Natural killer cell (primary cell): ENCODE measurements at regions not wholly inside any gene's neighbourhood (a gene's known extent, or its start where the extent isn't known, plus 50 kb on each side); places are given as distances from the start of the nearest gene placed in this dataset.

Source experiments
- ATAC-seq, 3 donors: fragments of 150-1000 bp in 2 of 3; fragments of 200-7000 bp in 1 of 3; cut with Tn5 transposase; 1 replicate in 1 of 3; 2 replicates in 2 of 3; pipeline ENCODE4 v1.10.0; 2021; ENCODE audit warnings: mild to moderate bottlenecking in 2 of 3, moderate library complexity in 2 of 3
- DNase-seq, 2 donors: peaks; one replicate each; pipeline versions ENCODE4 v3.0.0 to v3.0.0-alpha.2; 2013 to 2021; ENCODE audit warnings: mixed read lengths in 1 of 2
- H3K27ac ChIP-seq: one replicate; pipeline ENCODE4 v1.5.1; 2013; ENCODE audit warnings: mild to moderate bottlenecking, low read length
- H3K27me3 ChIP-seq: one replicate; pipeline ENCODE4 v1.6.1; 2013; ENCODE audit warnings: low read length; ENCODE audit not compliant: control insufficient read depth, insufficient read depth
- H3K36me3 ChIP-seq: one replicate; pipeline ENCODE4 v1.6.1; 2013; ENCODE audit warnings: low read length; ENCODE audit not compliant: control insufficient read depth, insufficient read depth
- H3K4me1 ChIP-seq: one replicate; pipeline ENCODE4 v1.6.1; 2013; ENCODE audit warnings: low read length; ENCODE audit not compliant: control insufficient read depth, insufficient read depth
- H3K4me3 ChIP-seq: one replicate; pipeline ENCODE4 v1.5.1; 2013; ENCODE audit warnings: low read length
- H3K9me3 ChIP-seq: one replicate; pipeline ENCODE4 v1.6.1; 2013; ENCODE audit warnings: low read length; ENCODE audit not compliant: control insufficient read depth, insufficient read depth
- H3K27ac Mint-ChIP-seq, 2 donors: one replicate each; pipeline ENCODE4 v1.8.0; 2022; ENCODE audit warnings: mild to moderate bottlenecking in 2 of 2, mixed read lengths in 2 of 2, moderate library complexity in 1 of 2
- H3K27me3 Mint-ChIP-seq, 2 donors: one replicate each; pipeline ENCODE4 v1.8.0; 2022; ENCODE audit warnings: low read depth in 2 of 2, mixed read lengths in 2 of 2
- H3K36me3 Mint-ChIP-seq: one replicate; pipeline ENCODE4 v1.8.0; 2022; ENCODE audit warnings: mixed read lengths
- H3K4me1 Mint-ChIP-seq, 2 donors: one replicate each; pipeline ENCODE4 v1.8.0; 2022; ENCODE audit warnings: mixed read lengths in 2 of 2
- H3K4me3 Mint-ChIP-seq: one replicate; pipeline ENCODE4 v1.8.0; 2022; ENCODE audit warnings: mild to moderate bottlenecking, moderate library complexity, mixed read lengths
- H3K9me3 Mint-ChIP-seq, 2 donors: one replicate each; pipeline ENCODE4 v1.8.0; 2022; ENCODE audit warnings: mixed read lengths in 2 of 2
- WGBS: methylation state at CpG from one replicate; pipeline ENCODE4 v1.1.7; 2013; ENCODE audit warnings: missing lambda C conversion rate; ENCODE audit not compliant: insufficient coverage; 5-methylcytosine and 5-hydroxymethylcytosine counted together
- intact Hi-C: fragments of 100-400 bp; cut with micrococcal nuclease; formaldehyde crosslinking; loops from one replicate; pipeline ENCODE4 v1.14.2; 2022
- TF ChIP-seq, protein P1 (sequence below): fragments of 200-600 bp; IDR thresholded peaks from one replicate; pipeline ENCODE4 v1.8.0; 2022; ENCODE audit warnings: antibody characterized with exemption

DNA sequence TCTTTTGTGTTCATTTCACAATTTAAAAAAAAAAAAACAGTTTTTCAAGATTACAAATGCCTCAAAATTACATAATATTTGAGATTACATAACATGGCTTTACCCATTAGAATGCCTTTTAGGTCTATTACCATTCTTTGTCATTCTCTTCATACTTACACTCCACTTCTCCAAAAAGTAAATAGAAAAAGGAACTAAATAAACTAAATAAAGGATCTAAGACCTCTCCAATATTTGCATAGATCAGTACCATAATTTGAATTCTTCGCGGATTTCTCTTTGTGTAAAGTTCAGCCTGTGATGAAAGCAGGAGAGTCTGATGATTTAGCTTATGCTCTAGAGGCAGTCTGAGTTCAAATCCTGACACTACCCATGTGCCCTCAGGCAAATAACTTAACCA lies 56.4 kb upstream of the C1GALT1 start:
- DNase-seq = no peak

DNA sequence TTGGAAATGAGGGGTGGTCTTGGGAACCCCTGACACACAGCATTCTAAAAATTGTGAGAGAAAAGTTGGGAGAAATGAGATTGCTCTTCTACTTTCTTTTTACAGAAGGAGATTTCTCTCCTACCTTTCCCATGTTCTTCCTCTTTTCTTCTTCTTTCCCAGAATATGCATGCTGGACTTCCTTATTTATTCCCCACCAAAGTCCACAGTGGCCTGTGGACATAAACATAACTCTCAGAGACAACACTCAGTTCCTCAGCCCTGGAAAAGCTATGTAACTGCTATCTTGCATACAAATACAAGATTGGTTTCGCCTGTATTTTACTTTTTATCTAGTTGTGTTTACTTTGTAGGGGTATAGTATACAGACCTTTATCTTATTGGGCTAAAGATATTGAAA lies 54.6 kb upstream of the C1GALT1 start:
- Histone ChIP-seq H3K9me3 (no peaks in the 10 kb centered on the region), H3K4me1 (no peaks in the 10 kb centered on the region), H3K27ac (no peak overlapping the region), H3K36me3 (no peaks in the 10 kb centered on the region), H3K27me3 (no peaks in the 10 kb centered on the region), H3K4me3 (no peak overlapping the region)
- intact Hi-C loops = no loop called here
- H3K36me3 Mint-ChIP-seq = no peaks in the 10 kb centered on the region
- no CpG with 5 or more reads among the region's 1 CpG for WGBS
- H3K27me3 Mint-ChIP-seq = peaks cover 0 to 3% of the 10 kb centered on the region in 2 donors
- H3K9me3 Mint-ChIP-seq = no peaks in the 10 kb centered on the region
- H3K27ac Mint-ChIP-seq = no peak overlapping the region
- DNase-seq (no peak), ATAC-seq (no peak)
- H3K4me3 Mint-ChIP-seq = no peak overlapping the region
- TF ChIP-seq, protein P1, sequence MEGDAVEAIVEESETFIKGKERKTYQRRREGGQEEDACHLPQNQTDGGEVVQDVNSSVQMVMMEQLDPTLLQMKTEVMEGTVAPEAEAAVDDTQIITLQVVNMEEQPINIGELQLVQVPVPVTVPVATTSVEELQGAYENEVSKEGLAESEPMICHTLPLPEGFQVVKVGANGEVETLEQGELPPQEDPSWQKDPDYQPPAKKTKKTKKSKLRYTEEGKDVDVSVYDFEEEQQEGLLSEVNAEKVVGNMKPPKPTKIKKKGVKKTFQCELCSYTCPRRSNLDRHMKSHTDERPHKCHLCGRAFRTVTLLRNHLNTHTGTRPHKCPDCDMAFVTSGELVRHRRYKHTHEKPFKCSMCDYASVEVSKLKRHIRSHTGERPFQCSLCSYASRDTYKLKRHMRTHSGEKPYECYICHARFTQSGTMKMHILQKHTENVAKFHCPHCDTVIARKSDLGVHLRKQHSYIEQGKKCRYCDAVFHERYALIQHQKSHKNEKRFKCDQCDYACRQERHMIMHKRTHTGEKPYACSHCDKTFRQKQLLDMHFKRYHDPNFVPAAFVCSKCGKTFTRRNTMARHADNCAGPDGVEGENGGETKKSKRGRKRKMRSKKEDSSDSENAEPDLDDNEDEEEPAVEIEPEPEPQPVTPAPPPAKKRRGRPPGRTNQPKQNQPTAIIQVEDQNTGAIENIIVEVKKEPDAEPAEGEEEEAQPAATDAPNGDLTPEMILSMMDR = no peak
- no peaks in the 10 kb centered on the region for H3K4me1 Mint-ChIP-seq

More for the DNA sequence above, 56.4 kb upstream of the C1GALT1 start:
- Histone ChIP-seq H3K27me3 (no peaks in the 10 kb centered on the region), H3K27ac (no peak overlapping the region), H3K36me3 (no peaks in the 10 kb centered on the region), H3K4me3 (no peak overlapping the region), H3K4me1 (no peaks in the 10 kb centered on the region), H3K9me3 (no peaks in the 10 kb centered on the region)
- H3K27me3 Mint-ChIP-seq = peaks cover 0 to 3% of the 10 kb centered on the region in 2 donors
- no peak overlapping the region for H3K27ac Mint-ChIP-seq
- H3K9me3 Mint-ChIP-seq = no peaks in the 10 kb centered on the region
- intact Hi-C loops = no loop called here
- TF ChIP-seq, protein P1 = no peak
- no peaks in the 10 kb centered on the region for H3K4me1 Mint-ChIP-seq
- WGBS = no CpG with 5 or more reads among the region's 2 CpGs
- H3K4me3 Mint-ChIP-seq = no peak overlapping the region
- no peak for ATAC-seq
- H3K36me3 Mint-ChIP-seq = no peaks in the 10 kb centered on the region

DNA sequence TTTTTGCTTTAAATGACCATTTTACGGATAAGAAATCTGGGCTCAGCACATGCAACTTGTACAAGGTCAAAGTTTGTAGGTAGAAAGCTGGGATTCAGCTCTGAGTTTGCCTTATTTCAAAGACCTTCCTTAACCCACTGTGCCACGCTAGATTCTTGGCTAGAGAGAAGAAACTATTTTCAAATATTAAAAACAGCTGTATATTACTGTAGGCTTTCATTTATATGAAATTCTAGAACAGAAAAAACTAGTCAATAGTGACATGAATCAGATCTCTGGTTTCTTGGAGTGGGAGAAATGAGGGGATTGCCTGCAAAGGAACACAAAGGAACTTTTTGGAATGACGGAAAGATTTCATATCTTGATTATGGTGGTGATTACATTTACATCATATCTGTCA lies 53.0 kb upstream of the C1GALT1 start:
- Mint-ChIP-seq H3K36me3 (no peaks in the 10 kb centered on the region), H3K9me3 (no peaks in the 10 kb centered on the region), H3K4me1 (no peaks in the 10 kb centered on the region), H3K4me3 (no peak overlapping the region), H3K27me3 (peaks cover 0 to under 1% of the 10 kb centered on the region in 2 donors), H3K27ac (no peak overlapping the region)
- ATAC-seq (no peak), DNase-seq (no peak)
- Histone ChIP-seq H3K27ac (no peak overlapping the region), H3K36me3 (no peaks in the 10 kb centered on the region), H3K4me1 (no peaks in the 10 kb centered on the region), H3K9me3 (no peaks in the 10 kb centered on the region), H3K27me3 (no peaks in the 10 kb centered on the region), H3K4me3 (no peak overlapping the region)
- TF ChIP-seq, protein P1 = no peak
- 88% methylated on average over 1 of the region's 3 CpGs for WGBS
- intact Hi-C loops = no loop called here

DNA sequence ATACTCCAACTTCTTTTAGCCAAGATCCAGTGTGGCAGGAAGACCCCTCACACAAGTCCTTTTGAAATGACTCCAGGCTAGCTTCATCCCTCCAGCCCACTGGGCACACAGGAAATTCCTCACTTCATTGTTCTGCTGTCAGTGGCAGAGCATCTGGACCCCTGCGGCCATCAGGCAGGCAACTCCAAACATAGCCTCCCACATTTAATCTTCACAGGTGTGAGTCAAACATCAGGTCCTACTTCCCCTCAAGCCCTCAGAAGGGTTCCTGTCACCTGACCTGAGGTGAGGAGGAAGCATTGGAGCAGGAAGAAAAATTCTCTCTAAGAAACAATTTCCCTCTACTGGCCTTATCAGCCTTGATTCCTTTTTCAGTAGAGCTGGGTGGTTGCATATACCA lies 51.1 kb upstream of the C1GALT1 start:
- DNase-seq (no peak), ATAC-seq (no peak)
- H3K27ac Mint-ChIP-seq = no peak overlapping the region
- no peaks in the 10 kb centered on the region for H3K9me3 Mint-ChIP-seq
- H3K4me1 Mint-ChIP-seq = peaks cover 7% of the 10 kb centered on the region in 2 donors
- 85% methylated on average over 1 of the region's 1 CpG for WGBS
- Histone ChIP-seq H3K27me3 (no peaks in the 10 kb centered on the region), H3K9me3 (no peaks in the 10 kb centered on the region), H3K4me1 (peaks cover 2% of the 10 kb centered on the region), H3K4me3 (no peak overlapping the region), H3K36me3 (no peaks in the 10 kb centered on the region), H3K27ac (no peak overlapping the region)
- intact Hi-C loops = no loop called here
- no peak overlapping the region for H3K4me3 Mint-ChIP-seq
- no peaks in the 10 kb centered on the region for H3K27me3 Mint-ChIP-seq
- TF ChIP-seq, protein P1 = no peak
- no peaks in the 10 kb centered on the region for H3K36me3 Mint-ChIP-seq
